Astrocyte (in vitro differentiated cells and primary cell): ENCODE measurements at regions not wholly inside any gene's neighbourhood (a gene's known extent, or its start where the extent isn't known, plus 50 kb on each side); places are given as distances from the start of the nearest gene placed in this dataset.

Experiments used
- CTCF ChIP-seq: IDR thresholded peaks from 2 replicates; pipeline ENCODE4 v1.5.1; 2011; ENCODE audit warnings: low read depth, mild to moderate bottlenecking, inconsistent platforms, low read length, moderate library complexity; ENCODE audit not compliant: insufficient read depth
- EZH2 ChIP-seq: IDR thresholded peaks from 2 replicates; pipeline ENCODE4 v1.6.1; 2012; ENCODE audit warnings: mild to moderate bottlenecking, low read length, inconsistent platforms; ENCODE audit not compliant: insufficient read depth

GRCh38 chr16:79762217-79762616 lies 161.7 kb upstream of the MAF start:
- TF ChIP-seq EZH2 (no peak), CTCF (no peak)
